Activated CD8-positive, alpha-beta T cell treated with anti-CD3 and anti-CD28 coated beads for 36 hours (primary cell): ENCODE measurements at regions not wholly inside any gene's neighbourhood (a gene's known extent, or its start where the extent isn't known, plus 50 kb on each side); places are given as distances from the start of the nearest gene placed in this dataset.

Source experiments
- ATAC-seq: fragments of 200-7000 bp; cut with Tn5 transposase; one replicate; pipeline ENCODE4 v1.10.0; 2021; ENCODE audit warnings: mild to moderate bottlenecking, moderate library complexity
- CTCF ChIA-PET: fragments of 350-600 bp; sonication (Branson Sonifier 250); formaldehyde crosslinking; loops from one replicate; lab custom pipeline; 2021; ENCODE audit warnings: antibody characterized with exemption; lab: Charles Lee
- POLR2A ChIA-PET: fragments of 350-600 bp; sonication (Branson Sonifier 250); formaldehyde crosslinking; loops from one replicate; lab custom pipeline; 2021; ENCODE audit warnings: antibody characterized with exemption; lab: Charles Lee
- DNase-seq: peaks from one replicate; pipeline ENCODE4 v3.0.0-alpha.2; 2020
- H3K27ac Mint-ChIP-seq: one replicate; pipeline ENCODE4 v1.8.0; 2021; ENCODE audit warnings: mild to moderate bottlenecking, mixed read lengths
- H3K27me3 Mint-ChIP-seq: one replicate; pipeline ENCODE4 v1.8.0; 2021; ENCODE audit warnings: mixed read lengths
- H3K36me3 Mint-ChIP-seq: one replicate; pipeline ENCODE4 v1.8.0; 2021; ENCODE audit warnings: low read depth, mixed read lengths
- H3K4me1 Mint-ChIP-seq: one replicate; pipeline ENCODE4 v1.8.0; 2021; ENCODE audit warnings: low read depth, mixed read lengths
- H3K4me3 Mint-ChIP-seq: one replicate; pipeline ENCODE4 v1.8.0; 2021; ENCODE audit warnings: mild to moderate bottlenecking, moderate library complexity, mixed read lengths
- H3K9me3 Mint-ChIP-seq: one replicate; pipeline ENCODE4 v1.8.0; 2021; ENCODE audit warnings: mixed read lengths
- intact Hi-C: fragments of 100-400 bp; cut with micrococcal nuclease; formaldehyde crosslinking; loops from one replicate; pipeline ENCODE4 v1.10.0; 2022
- TF ChIP-seq, protein P1 (sequence below): fragments of 200-600 bp; IDR thresholded peaks from one replicate; pipeline ENCODE4 v1.8.0; 2022; ENCODE audit warnings: antibody characterized with exemption, mild to moderate bottlenecking

DNA sequence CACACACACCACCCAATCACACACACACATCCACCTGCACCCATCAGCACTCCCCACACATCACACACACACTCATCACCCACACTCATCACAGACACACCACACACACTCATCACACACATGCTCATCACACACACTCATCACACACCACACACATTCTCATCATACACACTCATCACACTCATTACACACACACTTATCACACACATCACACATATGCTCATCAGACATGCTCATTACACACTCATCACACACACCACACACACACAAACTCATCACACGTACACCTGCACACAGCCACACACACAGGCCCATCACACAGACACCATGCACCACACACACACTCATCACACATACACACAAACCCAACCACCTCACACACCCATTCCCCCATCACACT lies 107.5 kb upstream of the C14orf180 start:
- CTCF ChIA-PET = no interaction called here
- Mint-ChIP-seq H3K4me3 (no peak overlapping the region), H3K27ac (no peak overlapping the region), H3K36me3 (no peaks in the 10 kb centered on the region), H3K9me3 (no peaks in the 10 kb centered on the region), H3K27me3 (no peaks in the 10 kb centered on the region), H3K4me1 (no peaks in the 10 kb centered on the region)
- no peak for DNase-seq
- TF ChIP-seq, protein P1, sequence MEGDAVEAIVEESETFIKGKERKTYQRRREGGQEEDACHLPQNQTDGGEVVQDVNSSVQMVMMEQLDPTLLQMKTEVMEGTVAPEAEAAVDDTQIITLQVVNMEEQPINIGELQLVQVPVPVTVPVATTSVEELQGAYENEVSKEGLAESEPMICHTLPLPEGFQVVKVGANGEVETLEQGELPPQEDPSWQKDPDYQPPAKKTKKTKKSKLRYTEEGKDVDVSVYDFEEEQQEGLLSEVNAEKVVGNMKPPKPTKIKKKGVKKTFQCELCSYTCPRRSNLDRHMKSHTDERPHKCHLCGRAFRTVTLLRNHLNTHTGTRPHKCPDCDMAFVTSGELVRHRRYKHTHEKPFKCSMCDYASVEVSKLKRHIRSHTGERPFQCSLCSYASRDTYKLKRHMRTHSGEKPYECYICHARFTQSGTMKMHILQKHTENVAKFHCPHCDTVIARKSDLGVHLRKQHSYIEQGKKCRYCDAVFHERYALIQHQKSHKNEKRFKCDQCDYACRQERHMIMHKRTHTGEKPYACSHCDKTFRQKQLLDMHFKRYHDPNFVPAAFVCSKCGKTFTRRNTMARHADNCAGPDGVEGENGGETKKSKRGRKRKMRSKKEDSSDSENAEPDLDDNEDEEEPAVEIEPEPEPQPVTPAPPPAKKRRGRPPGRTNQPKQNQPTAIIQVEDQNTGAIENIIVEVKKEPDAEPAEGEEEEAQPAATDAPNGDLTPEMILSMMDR = no peak
- POLR2A ChIA-PET = no interaction called here
- no peak for ATAC-seq
- intact Hi-C loops = no loop called here

DNA sequence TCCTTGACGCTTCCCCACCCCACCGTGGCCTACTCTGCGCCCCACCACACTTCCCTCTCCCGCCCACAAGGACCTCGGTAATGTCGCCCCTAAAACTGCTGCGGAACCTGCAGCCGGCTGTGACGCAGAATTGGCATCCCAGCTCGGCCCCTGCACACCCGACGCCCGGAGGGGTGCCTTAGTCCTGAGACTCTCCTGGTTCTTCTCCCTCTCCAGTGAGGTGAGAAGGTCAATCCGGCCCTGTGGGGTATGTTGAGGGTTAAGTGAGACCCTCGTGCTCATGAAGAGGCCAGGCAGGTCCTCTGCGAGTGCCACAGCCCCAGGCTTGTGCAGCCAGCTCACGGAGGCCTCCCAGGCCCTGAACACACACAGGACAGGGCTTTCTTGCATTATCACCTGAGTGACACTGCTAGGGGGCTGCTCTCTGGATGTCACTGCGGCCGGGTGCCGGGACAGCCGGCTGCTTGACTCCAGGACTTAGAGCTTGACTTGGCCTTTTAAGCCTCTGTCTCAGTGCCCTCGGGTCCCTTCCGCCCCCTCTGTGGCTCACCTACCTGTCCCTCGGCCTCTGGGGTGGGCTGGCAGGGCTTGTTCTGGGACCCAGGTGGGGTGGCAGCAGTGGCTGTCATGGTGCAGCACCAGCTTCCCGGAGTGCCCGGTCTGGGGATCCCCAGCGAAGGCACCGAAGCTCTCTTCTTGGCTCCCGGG lies 106.9 kb upstream of the C14orf180 start:
- Mint-ChIP-seq H3K4me1 (no peaks in the 10 kb centered on the region), H3K36me3 (no peaks in the 10 kb centered on the region), H3K4me3 (no peak overlapping the region), H3K9me3 (no peaks in the 10 kb centered on the region), H3K27me3 (no peaks in the 10 kb centered on the region), H3K27ac (no peak overlapping the region)
- TF ChIP-seq, protein P1 = no peak
- ATAC-seq = no peak
- no peak for DNase-seq
- ChIA-PET CTCF (no interaction called here), POLR2A (no interaction called here)
- intact Hi-C loops = no loop called here

DNA sequence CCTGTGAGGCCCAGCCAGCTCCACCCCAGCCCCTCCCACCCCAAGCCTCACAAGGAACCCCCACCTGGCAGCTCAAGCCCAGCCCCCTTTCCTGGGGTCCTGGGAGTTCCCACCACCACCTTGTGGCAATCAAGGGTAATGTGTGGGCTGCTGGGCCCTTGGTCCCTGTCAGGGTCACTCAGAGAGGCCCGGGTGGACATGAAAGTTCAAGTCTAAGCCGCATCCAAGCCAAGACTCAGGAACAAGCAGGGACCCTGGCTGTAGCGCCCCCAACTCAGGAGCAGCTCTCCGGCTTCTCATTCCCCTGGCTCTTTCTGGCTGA lies 106.4 kb upstream of the C14orf180 start:
- H3K4me3 Mint-ChIP-seq = no peak overlapping the region
- H3K9me3 Mint-ChIP-seq = no peaks in the 10 kb centered on the region
- TF ChIP-seq, protein P1 = no peak
- intact Hi-C loops = no loop called here
- H3K36me3 Mint-ChIP-seq = no peaks in the 10 kb centered on the region
- no peak overlapping the region for H3K27ac Mint-ChIP-seq
- POLR2A ChIA-PET = no interaction called here
- DNase-seq (no peak), ATAC-seq (no peak)
- H3K27me3 Mint-ChIP-seq = no peaks in the 10 kb centered on the region
- CTCF ChIA-PET = no interaction called here
- H3K4me1 Mint-ChIP-seq = no peaks in the 10 kb centered on the region

DNA sequence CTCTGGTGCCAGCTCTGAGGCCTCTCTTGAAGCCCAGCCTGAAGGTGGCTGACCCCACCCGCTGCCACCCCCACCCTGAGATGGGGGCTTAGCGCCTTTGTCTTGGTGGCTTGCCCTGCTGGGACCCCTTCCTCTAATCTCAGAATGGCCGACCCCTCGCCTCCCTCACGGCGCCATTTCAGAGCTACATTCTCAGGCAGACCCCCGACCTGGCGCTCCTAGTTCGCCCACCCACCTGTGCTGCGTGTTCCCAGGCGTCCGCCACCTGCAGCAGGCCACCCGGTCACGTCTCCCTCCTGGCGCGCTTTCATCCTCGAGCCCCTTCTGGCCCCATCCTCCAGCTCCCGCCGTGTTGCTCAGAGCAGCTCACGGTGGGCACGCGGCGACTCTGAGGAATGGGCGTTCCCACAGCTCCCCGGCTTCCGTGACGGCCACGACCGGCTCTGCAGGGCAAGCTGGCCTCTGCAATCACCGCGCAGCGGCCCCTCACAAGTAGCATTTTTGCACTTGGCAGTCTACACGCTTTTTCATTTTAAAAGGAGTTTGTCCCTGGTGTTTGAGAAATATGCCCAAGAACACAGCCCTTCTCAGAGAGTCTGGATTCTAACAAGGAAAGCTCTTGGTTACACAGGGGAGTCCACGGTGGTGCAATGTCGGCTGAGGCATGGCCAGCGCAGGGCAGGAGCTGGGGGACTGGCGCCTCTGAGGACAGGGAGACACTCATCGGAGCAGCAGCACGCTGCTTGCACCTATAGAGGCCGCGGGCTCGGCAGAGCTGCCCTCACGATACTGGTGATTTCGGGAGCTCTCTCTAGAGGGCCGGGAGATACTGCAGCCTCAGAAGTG lies 105.7 kb upstream of the C14orf180 start:
- ChIA-PET CTCF (no interaction called here), POLR2A (no interaction called here)
- no peaks in the 10 kb centered on the region for H3K4me1 Mint-ChIP-seq
- H3K4me3 Mint-ChIP-seq = no peak overlapping the region
- no peaks in the 10 kb centered on the region for H3K9me3 Mint-ChIP-seq
- no peaks in the 10 kb centered on the region for H3K36me3 Mint-ChIP-seq
- DNase-seq = no peak
- ATAC-seq = no peak
- no peak overlapping the region for H3K27ac Mint-ChIP-seq
- intact Hi-C loops = no loop called here
- TF ChIP-seq, protein P1 = no peak
- H3K27me3 Mint-ChIP-seq = no peaks in the 10 kb centered on the region

DNA sequence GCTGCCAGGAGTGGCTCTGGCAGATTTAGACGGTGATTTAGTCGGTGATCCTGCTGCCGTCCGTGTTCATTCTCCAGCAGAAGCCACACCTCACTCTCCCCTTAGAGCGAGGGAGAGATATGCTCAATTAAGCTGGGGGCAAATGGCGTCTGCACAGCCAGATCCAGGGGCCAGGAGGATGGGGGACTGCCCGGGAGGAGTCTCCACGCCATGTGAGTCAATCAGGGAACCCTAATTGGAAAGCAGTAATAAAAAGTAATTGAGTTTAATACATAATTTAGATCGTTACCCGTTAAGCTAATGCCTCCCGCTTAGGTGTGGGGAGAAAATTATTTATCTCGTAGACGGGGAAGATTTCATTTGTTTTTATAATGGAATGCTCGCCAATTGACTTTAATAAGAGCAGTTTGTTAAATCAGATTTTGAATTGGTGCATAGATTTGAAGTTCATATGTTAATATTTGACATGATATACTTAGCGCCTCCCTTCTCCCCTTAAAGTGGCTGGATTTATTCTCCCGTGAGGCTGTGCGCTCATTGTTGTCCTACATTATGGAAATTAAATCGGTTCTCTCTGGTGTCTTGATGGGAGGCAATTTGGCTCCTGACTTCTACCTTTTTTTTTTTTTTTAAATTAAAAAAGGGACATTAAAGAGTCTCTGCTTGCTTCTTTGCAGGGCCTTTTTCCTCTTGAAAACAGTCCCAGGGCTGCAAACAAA lies 104.9 kb upstream of the C14orf180 start:
- H3K27me3 Mint-ChIP-seq = no peaks in the 10 kb centered on the region
- H3K4me3 Mint-ChIP-seq = no peak overlapping the region
- no peaks in the 10 kb centered on the region for H3K4me1 Mint-ChIP-seq
- ChIA-PET POLR2A (no interaction called here), CTCF (no interaction called here)
- no peak for DNase-seq
- no peaks in the 10 kb centered on the region for H3K9me3 Mint-ChIP-seq
- no peak overlapping the region for H3K27ac Mint-ChIP-seq
- TF ChIP-seq, protein P1 = no peak
- no peaks in the 10 kb centered on the region for H3K36me3 Mint-ChIP-seq
- no peak for ATAC-seq
- intact Hi-C loops = no loop called here
